ENCODE measurements at regions not wholly inside any gene's neighbourhood (a gene's known extent, or its start where the extent isn't known, plus 50 kb on each side); places are given as distances from the start of the nearest gene placed in this dataset.

DNA sequence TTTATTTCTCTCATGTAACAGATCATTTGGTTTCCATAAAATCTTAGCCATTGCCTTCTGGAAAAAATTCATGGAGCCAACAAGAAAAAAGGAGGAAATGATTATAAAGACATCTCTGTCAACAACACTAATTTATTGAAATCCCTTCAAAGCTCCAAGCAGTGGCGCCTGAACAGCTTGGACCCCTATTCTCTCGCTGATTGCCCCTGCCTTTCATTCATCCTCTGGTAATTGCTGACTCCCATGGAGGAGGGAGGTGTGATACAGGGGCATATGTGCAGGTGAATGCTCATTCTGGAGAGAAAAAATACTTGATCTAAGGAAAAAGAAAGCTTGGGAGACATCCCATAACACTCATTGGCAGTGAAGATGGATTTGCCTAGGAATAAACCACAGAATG, 345.5 kb downstream of the FGFR2 start:
- TF ChIP-seq EZH2phosphoT487 (IDR thresholded peaks at IDR 0.05; ENCODE audit: borderline replicate concordance): no peak
- TF ChIP-seq, protein P1, sequence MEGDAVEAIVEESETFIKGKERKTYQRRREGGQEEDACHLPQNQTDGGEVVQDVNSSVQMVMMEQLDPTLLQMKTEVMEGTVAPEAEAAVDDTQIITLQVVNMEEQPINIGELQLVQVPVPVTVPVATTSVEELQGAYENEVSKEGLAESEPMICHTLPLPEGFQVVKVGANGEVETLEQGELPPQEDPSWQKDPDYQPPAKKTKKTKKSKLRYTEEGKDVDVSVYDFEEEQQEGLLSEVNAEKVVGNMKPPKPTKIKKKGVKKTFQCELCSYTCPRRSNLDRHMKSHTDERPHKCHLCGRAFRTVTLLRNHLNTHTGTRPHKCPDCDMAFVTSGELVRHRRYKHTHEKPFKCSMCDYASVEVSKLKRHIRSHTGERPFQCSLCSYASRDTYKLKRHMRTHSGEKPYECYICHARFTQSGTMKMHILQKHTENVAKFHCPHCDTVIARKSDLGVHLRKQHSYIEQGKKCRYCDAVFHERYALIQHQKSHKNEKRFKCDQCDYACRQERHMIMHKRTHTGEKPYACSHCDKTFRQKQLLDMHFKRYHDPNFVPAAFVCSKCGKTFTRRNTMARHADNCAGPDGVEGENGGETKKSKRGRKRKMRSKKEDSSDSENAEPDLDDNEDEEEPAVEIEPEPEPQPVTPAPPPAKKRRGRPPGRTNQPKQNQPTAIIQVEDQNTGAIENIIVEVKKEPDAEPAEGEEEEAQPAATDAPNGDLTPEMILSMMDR (conservative IDR thresholded peaks at IDR 0.05; ENCODE audit: low read length): no peak
